Activated CD8-positive, alpha-beta memory T cell treated with anti-CD3 and anti-CD28 coated beads for 24 hours (primary cell): ENCODE measurements at regions not wholly inside any gene's neighbourhood (a gene's known extent, or its start where the extent isn't known, plus 50 kb on each side); places are given as distances from the start of the nearest gene placed in this dataset.
"Not testable (repeated sequence)": the region's sequence is repeated elsewhere in the genome, so short reads cannot be mapped to it uniquely, and the experiment has no call there.

Experiments
- DNase-seq: peaks from one replicate; pipeline ENCODE4 v3.0.0-alpha.2; 2020

- DNase-seq, result no peak
These were observed 248.8 kb upstream of the USP24 start for GRCh38 chr1:55463814-55464475.

DNA sequence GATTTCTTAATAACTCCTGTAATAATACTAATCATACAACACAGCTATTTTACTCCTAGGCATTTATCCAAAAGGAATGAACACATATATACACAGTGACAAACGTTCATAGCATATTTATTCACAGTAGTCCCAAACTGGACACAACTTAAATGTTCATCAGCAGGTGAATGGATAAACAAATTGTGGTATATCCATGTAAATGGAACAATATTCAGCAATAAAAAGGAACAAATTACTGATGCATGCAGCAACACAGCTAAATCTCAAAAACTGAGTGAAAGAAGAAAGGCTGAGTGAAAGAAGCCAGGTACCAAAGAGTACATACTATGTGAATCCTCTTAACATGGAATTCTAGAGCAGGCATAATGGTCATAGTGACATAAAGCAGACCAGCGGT, 242.7 kb upstream of the USP24 start:
- no peak for DNase-seq

DNA sequence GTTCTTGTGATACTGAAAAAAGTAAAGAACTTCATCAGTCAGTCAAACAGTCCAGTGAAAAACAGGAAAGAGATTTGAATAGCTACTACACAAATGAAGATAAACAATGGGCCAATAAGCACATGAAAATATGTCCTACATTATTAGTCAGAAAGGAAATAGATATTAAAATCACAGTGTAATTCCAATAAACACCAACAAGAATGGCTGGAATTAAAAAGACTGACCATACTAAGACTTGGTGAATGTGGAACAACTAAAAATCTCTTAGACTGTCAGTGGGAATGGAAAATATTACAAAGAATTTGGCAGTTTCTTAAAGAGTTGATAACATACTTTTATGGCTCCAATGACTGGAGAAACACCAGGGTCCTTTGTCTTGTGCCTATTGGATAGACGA, 241.8 kb upstream of the USP24 start:
- DNase-seq, result no peak

DNA sequence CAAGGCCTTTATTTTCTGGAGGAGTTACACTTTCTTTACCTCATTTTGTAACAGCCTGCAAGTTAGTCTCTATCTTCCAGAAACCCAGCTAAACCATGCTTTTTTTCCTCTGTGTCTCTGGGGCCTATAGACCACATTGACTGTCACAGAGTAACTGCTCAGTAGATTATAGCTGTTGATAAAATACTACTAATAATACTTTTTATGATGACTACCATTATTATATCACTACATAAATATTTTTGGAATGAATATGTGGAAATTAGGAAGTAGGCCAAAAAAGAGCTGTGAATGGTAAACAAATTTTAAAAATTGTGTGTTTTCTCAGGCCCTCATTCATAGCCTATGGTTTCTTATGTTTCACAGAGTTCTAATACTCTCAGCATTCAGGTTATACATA, 233.1 kb upstream of the USP24 start:
- DNase-seq, result no peak

- DNase-seq, result no peak
These were observed 232.3 kb upstream of the USP24 start for GRCh38 chr1:55447488-55447887.

- no peak for DNase-seq
These were observed 231.2 kb upstream of the USP24 start for GRCh38 chr1:55446351-55446750.

- DNase-seq, result no peak
These were observed 230.3 kb upstream of the USP24 start for GRCh38 chr1:55445416-55445815.

DNA sequence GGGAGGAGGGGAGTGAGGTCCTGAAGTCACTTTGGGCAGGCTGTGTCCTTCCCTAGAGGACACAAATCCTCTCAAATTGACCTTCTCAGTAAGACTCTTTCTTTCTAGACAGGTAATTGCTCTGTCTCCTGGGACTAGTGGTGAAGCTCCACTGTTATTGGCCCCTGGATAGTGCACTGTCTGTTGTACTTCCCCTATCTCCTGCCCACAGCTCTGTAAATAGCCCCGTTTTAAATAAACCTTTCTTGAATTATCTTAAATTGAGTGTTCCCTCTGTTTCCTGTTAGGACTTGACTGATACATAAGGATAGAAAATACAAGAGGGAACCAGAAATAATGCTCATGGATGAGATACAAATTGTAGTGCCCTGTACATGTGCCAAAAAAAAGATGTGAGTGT, 229.5 kb upstream of the USP24 start:
- no peak for DNase-seq

DNA sequence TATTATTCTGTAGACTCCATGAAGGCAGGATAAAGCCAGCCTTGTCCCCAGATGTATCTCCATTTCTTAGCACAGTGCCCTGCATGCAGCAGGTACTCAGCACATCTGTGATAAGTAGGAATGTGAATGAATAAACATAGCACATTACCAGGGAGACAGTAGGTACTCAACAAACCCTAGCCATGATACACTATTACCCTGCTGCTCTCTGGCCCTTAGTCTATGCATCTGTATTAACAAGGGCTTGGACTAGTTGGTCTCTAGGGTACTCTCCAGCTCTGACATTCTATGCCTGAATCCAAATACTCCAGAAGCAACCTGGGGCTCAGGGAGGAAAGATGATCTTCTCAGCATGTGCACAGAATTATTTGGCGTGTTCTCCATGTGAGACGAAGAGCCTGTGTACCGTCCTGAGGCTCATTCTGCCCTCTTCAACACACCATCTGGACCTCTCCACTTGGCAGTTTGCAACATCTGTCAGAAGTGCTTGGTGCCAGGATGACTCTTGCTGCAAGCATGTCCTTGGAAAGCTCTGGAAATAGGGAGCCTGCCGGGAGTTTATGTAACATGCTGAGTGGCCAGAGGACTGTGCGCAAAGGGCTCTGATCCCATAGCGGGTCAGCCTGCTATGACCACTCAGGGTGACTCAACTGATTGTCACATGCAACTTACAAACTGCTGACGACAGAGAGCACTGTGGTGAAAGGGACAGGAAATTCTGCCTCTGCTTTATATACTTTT, 228.2 kb upstream of the USP24 start:
- DNase-seq, result no peak

DNA sequence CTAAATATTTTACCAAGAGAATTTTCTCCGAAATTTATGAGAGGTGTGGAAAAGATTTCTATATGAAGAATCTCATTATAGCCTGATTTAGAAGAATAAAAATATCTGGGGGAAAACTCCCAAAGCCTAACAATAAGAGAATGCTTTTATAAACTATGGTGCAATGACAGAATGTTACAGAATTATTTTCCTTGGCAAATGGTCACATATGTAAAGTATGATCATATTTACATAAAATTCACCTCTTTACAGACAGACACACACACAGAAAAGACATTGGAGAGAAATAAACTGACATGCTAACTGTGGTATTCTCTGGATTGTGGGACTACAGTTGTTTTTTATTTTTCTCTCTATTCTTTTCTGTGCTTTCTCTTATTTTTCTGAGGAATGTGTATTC, 226.3 kb upstream of the USP24 start:
- no peak for DNase-seq

DNA sequence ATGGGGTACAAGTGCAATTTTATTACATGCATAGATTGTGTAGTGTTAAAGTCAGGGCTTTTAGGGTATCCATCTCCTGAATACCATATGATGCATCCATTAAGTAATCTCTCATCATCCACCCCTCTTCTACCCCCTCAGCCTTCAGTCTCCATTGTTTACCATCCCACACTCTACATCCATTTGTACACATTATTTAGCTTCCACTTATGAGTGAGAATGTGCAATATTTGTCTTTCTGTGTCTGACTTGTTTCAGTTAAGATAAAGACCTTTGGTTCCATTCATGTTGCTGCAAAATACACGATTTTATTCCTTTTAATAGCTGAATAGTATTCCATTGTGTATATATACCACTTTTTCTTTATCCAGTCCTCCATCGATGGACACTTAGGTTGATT, 222.5 kb upstream of the USP24 start:
- DNase-seq, result no peak

DNA sequence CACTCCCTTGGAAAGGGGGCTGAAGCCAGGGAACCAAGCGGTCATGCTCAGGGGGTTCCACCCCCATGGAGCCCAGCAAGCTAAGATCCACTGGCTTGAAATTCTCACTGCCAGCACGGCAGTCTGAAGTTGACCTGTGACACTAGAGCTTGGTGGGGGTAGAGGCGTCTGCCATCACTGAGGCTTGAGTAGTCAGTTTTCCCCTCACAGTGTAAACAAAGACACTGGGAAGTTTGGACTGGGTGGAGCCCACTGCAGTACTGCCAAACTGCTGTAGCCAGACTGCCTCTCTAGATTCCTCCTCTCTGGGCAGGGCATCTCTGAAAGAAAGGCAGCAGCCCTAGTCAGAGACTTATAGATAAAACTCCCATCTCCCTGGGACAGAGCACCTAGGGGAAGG, 215.6 kb upstream of the USP24 start:
- DNase-seq, result not testable (repeated sequence)

DNA sequence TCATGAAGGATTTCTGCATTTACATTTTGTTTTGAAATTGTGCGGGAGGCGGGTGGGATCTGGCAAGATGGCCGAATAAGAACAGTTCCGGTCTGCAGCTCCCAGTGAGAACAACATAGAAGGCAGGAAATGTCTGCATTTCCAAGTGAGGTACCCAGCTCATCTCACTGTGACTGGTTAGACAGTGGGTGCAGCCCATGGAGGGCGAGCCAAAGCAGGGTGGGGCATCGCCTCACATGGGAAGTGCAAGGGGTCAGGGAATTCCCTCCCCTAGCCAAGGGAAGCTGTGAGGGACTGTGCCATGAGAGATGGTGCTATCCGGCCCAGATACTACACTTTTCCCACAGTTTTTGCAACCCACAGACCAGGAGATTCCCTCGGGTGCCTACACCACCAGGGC, 215.0 kb upstream of the USP24 start:
- DNase-seq, result not testable (repeated sequence)

DNA sequence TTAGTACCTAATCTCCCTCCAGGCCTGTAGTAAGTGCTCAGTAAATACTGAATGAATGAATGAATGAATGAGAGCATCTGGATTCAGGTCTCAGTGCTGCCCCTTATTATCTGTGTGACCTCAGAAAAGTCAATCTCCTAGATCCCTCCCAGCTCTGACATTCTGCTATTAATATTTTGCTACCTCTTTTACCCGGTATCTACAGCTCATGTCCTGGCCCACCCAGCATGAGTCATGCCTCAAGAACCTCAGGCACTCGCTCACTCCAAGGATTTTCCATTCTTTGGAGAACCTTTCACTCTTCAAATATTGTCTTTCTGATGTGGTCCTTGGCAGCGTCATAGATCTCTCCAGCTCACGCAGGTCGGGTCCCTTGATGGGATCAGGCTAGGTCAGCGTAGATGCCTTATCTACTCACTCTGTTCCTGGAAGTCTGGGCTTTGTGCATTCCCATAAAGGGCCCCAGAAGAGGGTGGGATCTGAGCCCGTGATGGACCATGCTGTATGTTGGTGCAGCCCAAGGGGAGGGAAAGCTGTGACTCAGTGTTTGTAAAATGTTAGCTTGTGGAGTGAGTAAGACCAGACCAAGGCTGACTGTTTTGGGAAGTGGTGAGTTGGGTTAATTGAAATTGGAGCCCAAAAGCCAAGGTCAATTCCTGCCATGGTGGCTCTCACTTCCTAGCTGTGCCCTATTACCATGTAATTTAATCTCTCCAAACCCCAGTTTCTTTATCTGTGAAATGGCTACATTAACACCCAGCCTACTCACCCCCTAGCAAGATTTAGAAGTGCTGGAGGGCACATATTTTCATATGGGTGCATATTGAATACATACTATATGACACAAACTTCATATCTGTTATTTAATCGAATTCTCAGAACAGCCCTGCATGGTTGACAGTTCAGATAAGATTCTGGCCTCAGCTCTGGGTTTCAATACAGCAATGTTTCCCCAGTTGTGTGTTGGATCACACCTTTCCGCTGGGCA, 214.1 kb upstream of the USP24 start:
- no peak for DNase-seq

GRCh38 chr1:55428231-55428630, 213.1 kb upstream of the USP24 start:
- DNase-seq, result no peak

- DNase-seq, result no peak
These were observed 212.4 kb upstream of the USP24 start for GRCh38 chr1:55427606-55428005.

- no peak for DNase-seq
These were observed 211.5 kb upstream of the USP24 start for GRCh38 chr1:55426619-55427018.

GRCh38 chr1:55426156-55426555, 211.0 kb upstream of the USP24 start:
- DNase-seq, result no peak

DNA sequence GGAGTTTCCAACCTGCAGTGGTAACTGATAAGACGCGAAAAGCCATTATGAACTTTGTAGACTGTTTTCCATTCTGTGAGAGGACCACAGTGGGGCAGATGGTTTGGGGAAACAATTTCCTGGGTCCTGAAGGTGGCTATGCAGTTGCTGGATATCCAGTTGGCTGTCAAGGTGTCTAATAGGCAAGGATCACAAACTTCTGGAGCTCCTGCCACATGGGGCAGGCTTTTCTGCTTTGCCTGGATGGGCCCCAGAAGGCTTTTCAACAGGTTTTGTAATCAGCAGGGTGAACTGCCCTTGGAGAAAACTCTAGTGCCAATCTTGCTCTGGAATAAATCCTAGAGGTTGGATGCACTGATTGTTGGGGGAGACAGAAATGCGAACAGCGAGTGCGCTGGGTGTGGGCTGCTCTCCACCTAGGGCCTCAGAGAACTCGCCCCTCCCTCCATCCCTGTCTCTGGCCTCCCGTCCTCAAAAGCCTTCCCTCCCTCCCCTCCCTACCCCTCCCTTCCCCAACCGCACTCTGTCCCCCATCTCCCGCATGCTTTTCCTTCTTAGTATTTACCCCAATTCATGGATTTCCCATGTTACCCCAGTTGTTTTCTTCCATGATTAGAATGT, 210.3 kb upstream of the USP24 start:
- no peak for DNase-seq

- no peak for DNase-seq
These were observed 208.2 kb upstream of the USP24 start for GRCh38 chr1:55423376-55423775.

DNA sequence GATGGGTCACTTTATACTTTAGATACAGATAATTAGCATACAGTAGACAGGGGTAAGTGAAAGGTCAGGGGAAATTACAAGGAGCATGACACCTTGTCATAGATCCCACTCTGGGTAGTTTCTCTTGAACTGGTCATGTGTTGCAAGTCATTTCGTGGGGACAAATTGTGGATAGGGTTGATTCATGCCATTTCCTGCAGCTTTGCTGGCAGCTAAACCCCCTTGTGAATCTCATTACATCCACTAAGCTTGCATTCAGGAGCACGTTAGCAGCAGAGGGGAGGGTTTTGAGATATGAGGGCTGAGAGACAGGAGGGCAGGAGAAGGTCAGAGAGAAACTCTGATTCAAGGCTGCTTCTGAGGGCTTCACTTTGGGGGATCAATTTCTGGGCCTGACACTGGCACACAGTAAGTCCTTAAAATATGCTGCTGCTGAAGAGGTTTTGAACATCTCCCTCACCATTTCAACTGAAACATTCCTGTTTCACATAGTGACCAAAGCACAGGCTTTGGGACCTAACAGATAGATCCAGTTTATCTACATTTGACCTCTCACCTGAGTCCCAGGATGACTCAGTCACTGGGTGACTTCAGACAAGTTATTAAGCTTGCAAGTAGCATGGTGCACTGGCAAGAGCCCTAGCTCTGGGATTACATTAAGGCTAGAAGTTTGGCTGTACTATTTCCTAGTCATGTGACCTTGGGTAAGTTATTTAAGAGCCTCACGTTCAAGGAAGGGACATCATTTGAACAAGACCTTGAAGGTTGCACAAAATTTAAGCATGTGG, 206.0 kb upstream of the USP24 start:
- no peak for DNase-seq

DNA sequence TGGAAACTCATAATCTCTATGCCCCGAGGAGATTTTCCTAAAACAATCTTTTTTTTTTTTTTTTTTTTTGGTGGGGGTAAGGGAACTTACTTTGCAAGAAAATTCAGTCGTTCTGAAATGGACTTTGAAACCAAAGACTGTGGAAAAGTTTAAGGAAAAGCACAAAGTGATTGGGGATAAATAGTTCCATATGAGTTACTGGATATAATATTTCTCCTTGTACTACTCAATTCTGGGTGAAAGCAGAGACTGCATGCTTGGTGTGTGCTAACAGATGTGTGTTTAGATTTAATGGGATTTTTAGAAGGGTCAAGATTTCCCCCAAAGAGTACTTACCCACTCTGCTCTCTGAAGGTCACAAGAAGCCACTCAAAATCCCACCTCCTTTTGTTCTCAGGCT, 204.9 kb upstream of the USP24 start:
- no peak for DNase-seq
